Breast epithelium (tissue), 3 donors: ENCODE measurements at regions not wholly inside any gene's neighbourhood (a gene's known extent, or its start where the extent isn't known, plus 50 kb on each side); places are given as distances from the start of the nearest gene placed in this dataset.

Experiments used
- CTCF ChIP-seq, 3 donors: fragments of 450-650 bp; IDR thresholded peaks; one replicate each; pipeline ENCODE4 v1.5.1; 2016 to 2017; ENCODE audit warnings: antibody characterized with exemption in 3 of 3, mild to moderate bottlenecking in 3 of 3, moderate library complexity in 3 of 3
- POLR2A ChIP-seq: fragments of 450-650 bp; IDR thresholded peaks from one replicate; pipeline ENCODE4 v1.6.1; 2016; ENCODE audit warnings: antibody characterized with exemption, mild to moderate bottlenecking, moderate library complexity
- POLR2AphosphoS5 ChIP-seq, 3 donors: sonication (generic); formaldehyde crosslinking; IDR thresholded peaks; one replicate each; pipeline ENCODE4 v1.6.1; 2017; ENCODE audit warnings: antibody characterized with exemption in 3 of 3

- no peak for TF ChIP-seq CTCF (IDR thresholded peaks at IDR 0.05)
- no peak for TF ChIP-seq POLR2AphosphoS5 (IDR thresholded peaks at IDR 0.05)
- TF ChIP-seq POLR2A: no peak
Observed at GRCh38 chr13:109685203-109685602, 101.2 kb downstream of the IRS2 start.
